ENCODE measurements at regions not wholly inside any gene's neighbourhood (a gene's known extent, or its start where the extent isn't known, plus 50 kb on each side); places are given as distances from the start of the nearest gene placed in this dataset.

DNA sequence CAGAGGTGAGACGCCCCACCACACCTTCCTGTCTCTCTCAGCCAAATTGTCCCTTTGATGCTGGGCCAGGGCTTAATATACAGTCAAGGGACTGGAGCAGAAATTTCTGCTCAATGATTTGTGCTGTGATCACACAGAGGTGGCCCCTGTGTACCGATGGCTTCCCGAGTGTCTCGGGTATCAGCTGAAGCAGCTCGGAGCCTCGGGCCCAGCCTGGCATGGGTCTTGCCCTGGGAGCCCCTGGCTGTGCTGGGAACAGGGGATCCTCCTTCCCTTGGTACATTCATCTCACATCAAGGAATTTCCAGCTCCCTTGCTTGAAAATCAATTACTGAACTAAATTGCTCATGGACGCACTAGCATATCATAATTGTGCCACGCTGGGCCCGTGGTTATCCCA lies 148.8 kb upstream of the C1orf174 start:
- no peak overlapping the region for H4K5ac ChIP-seq (ENCODE audit: low read depth, low read length)
- no peaks in the 10 kb centered on the region for H3K9me1 ChIP-seq (ENCODE audit: insufficient read depth, low read length)
- H3K4ac ChIP-seq (ENCODE audit: low read depth, low read length) = no peak overlapping the region
- H2AK9ac ChIP-seq (replicated peaks; ENCODE audit: low read depth, low read length, poor library complexity) = no peak overlapping the region
- ChIA-PET POLR2A (ENCODE audit: unreplicated experiment) (no interaction called here), CTCF (no interaction called here)
- no peak overlapping the region for H4K91ac ChIP-seq (ENCODE audit: insufficient read depth, low read depth, low read length)
- H3K36me3 ChIP-seq (ENCODE audit: control insufficient read depth, insufficient read depth, low read length) = no peaks in the 10 kb centered on the region
- TF ChIP-seq NFE2L2 (IDR thresholded peaks at IDR 0.05; ENCODE audit: low read depth, low read length) (no peak), RCOR1 (IDR thresholded peaks at IDR 0.05; ENCODE audit: insufficient replicate concordance, low read length) (no peak)
- no peaks in the 10 kb centered on the region for H3K27me3 ChIP-seq (ENCODE audit: control insufficient read depth, insufficient read depth, low read length)
- DNase-seq = no peak
- no peaks in the 10 kb centered on the region for H4K20me1 ChIP-seq (ENCODE audit: insufficient read depth, low read length)
- H2BK5ac ChIP-seq (ENCODE audit: low read depth, low read length, poor library complexity, severe bottlenecking) = no peak overlapping the region
- H2BK20ac ChIP-seq (ENCODE audit: low read depth, low read length) = no peak overlapping the region
- H3K4me3 ChIP-seq (ENCODE audit: insufficient read depth, low read depth, low read length) = no peak overlapping the region
- no peaks in the 10 kb centered on the region for H3K4me1 ChIP-seq (ENCODE audit: control insufficient read depth, insufficient read depth, low read length)
- BruUV-seq (replicated peaks) = no TSS peak
- H2BK15ac ChIP-seq (ENCODE audit: low read depth, low read length) = no peak overlapping the region
- dilution Hi-C loops (cut with HindIII; ENCODE audit: low sequenced_read_pairs, unreplicated experiment) (no loop called here), in situ Hi-C loops (cut with MboI; ENCODE audit: low sequenced_read_pairs) (no loop called here), intact Hi-C loops (cut with micrococcal nuclease) (no loop called here)
- H3K4me2 ChIP-seq (ENCODE audit: low read depth, low read length) = no peak overlapping the region
- no peak overlapping the region for H3K56ac ChIP-seq (ENCODE audit: extremely low read depth, insufficient read depth, low read length)
- 60% methylated on average over 1 of the region's 9 CpGs; no CpG with 5 or more reads in 1 of the 2 experiments for WGBS, 2 experiments (ENCODE audit: extremely low coverage in 2 of 2, insufficient read length in 1 of 2)
- H2BK120ac ChIP-seq (ENCODE audit: low read depth, low read length) = no peak overlapping the region
- H3K18ac ChIP-seq (ENCODE audit: low read depth, low read length) = no peak overlapping the region
- H3K14ac ChIP-seq (replicated peaks; ENCODE audit: low read depth, low read length) = no peak overlapping the region
- H4K8ac ChIP-seq (ENCODE audit: low read depth in 2 of 2, low read length in 2 of 2) = no peak overlapping the region
- H2AFZ ChIP-seq (replicated peaks; ENCODE audit: low read length, poor library complexity) = no peak overlapping the region
- H3K27ac ChIP-seq (ENCODE audit: insufficient read depth, low read length) = no peak overlapping the region
- no peak overlapping the region for H3K9ac ChIP-seq (ENCODE audit: low read depth, low read length)
- H3K23ac ChIP-seq (ENCODE audit: low read depth, low read length) = no peak overlapping the region
- ATAC-seq (ENCODE audit: low read depth) = no peak
- peaks cover 35% of the 10 kb centered on the region; the same call in 1 of the 2 replicates for H3K9me3 ChIP-seq (ENCODE audit: control insufficient read depth, insufficient read depth, low read length)
- no peak overlapping the region for H2AK5ac ChIP-seq (ENCODE audit: low read depth, low read length)
- H3K79me1 ChIP-seq (ENCODE audit: low read depth in 1 of 2, low read length in 2 of 2) = no peaks in the 10 kb centered on the region
